GM21717 (cell line): ENCODE measurements at regions not wholly inside any gene's neighbourhood (a gene's known extent, or its start where the extent isn't known, plus 50 kb on each side); places are given as distances from the start of the nearest gene placed in this dataset.
A peak's percentile ranks its signal among the peaks of the same experiment; 100 is the strongest.
"Not testable (repeated sequence)": the region's sequence is repeated elsewhere in the genome, so short reads cannot be mapped to it uniquely, and the experiment has no call there.

Experiments used
- ATAC-seq: cut with Tn5 transposase; IDR thresholded peaks from one replicate; pipeline ENCODE4 v1.9.1; 2021; ENCODE audit warnings: mild to moderate bottlenecking, moderate library complexity; ENCODE audit not compliant: unreplicated experiment

GRCh38 chr3:192013110-192013509 is 552.1 kb downstream of the PYDC2 start:
- ATAC-seq = no peak

GRCh38 chr3:192022412-192022811 is 561.4 kb downstream of the PYDC2 start:
- ATAC-seq = no peak

DNA sequence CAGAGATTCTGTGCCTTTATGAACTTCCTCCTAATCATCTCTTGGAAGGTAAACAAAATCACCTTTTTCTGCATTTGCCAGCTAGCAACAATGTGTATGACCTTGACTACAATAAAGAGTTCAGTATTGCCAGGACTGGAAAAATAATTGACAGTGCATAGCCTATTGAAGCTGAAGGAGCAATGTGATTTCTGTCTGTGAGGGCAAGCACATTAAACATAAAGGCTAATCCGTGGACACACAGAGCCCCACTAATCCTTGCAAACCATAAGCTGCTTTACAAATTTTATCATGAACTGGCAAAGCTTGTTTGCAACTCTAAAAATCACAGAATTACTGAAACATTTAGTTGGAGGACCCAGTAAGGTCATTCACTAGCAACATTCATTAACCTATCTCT is 563.8 kb downstream of the PYDC2 start:
- no peak for ATAC-seq

GRCh38 chr3:192026661-192027060 is 565.7 kb downstream of the PYDC2 start:
- no peak for ATAC-seq

- no peak for ATAC-seq
Observed at GRCh38 chr3:192031941-192032340, 571.0 kb downstream of the PYDC2 start.

DNA sequence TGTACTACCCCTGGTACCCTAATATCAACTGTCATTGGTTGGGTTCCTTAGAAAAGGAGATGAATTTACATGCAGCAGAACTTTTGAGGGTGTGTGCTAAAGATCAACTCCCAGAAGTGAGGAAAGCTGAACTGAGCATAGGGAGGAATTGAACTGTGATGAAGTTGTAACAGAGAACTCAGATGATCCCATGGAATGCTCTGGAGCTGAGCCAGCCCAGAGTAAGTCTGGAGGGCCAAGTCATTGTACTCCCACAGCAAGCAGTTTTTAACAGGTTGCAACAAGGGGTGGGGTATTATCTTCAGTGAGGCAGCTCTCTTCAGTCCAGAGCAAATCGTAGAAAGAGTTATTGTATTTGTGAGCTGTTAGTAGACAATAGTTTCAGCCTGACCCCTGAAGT is 572.3 kb downstream of the PYDC2 start:
- no peak for ATAC-seq

DNA sequence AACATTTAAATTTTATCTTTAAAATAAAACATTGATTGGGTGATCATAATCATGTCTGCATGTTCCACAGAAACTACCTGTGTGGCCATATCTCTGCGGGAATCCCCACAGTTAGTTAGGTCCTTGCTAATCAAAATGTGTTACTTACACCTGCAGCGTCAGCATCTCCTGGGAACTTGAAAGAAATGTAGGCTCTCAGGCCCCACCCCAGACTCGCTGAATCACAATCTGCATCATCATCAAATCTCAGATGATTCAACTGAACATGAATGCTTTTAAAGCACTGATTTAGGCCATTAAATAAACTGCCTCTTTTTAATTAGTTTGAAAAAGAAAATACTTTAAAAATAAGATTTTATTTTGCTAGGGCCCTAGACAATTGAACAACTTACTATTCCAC is 577.8 kb downstream of the PYDC2 start:
- ATAC-seq = no peak

DNA sequence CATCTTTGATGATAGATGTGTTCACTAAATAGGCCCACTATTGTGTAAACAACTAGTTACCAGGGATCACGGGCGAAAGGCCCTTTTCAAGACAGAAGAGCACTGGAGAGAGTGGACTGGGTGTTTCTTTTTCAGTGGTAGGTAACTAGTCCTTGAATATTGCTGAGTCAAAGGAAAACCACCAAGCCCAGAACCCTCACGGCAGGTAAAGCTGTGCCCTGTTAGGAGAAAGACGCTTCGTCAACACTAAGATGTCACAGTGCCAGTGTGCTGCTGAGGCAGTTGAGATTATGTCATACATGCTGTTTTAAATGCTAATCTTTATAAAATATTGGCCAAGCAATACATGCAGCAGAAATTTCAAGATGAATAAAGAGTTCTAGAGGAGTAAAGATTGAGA is 578.6 kb downstream of the PYDC2 start:
- no peak for ATAC-seq

- ATAC-seq = no peak
Observed at GRCh38 chr3:192040282-192041043, 579.5 kb downstream of the PYDC2 start.

DNA sequence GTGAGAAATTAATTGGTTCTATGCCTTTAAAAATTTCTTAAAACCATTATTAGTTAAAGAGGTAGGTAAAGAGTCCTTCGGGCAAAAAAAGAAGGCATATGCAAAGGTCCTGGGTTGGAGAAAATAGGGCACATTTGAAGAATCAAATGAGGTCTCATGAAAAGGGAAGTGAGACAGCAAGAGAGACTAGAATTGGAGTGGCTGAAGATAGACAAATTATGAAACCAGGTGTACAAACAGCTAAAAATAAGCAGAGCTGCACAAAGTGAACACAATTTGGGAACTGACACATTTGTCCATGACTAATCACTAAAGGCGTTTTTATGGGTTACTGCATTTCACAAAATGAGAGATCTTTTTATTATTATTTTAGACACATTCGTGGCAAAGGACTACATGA is 581.2 kb downstream of the PYDC2 start:
- ATAC-seq = peak; percentile 99

- no peak for ATAC-seq
Observed at GRCh38 chr3:192054881-192055280, 593.9 kb downstream of the PYDC2 start.

DNA sequence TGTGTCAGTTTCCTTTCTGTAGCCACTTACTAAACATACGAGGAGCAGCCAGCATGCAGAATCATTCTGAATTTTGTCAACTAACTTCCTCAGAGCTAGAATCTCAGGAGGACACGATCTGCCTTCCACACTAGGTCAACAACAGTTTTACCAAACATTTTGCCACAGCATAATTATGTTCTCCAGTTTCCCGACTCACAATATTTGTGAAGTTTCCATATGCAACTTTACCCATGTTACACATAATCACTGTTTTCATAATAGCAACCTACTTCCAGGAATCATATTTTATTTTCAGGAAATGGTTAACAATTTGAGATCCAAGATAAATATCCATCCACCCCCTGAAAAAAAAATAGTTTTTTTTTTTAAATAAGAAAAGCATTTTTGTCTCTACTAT is 595.0 kb downstream of the PYDC2 start:
- ATAC-seq = no peak

- ATAC-seq = no peak
Observed at GRCh38 chr3:192057261-192057660, 596.3 kb downstream of the PYDC2 start.

- no peak for ATAC-seq
Observed at GRCh38 chr3:192060160-192060781, 599.3 kb downstream of the PYDC2 start.

DNA sequence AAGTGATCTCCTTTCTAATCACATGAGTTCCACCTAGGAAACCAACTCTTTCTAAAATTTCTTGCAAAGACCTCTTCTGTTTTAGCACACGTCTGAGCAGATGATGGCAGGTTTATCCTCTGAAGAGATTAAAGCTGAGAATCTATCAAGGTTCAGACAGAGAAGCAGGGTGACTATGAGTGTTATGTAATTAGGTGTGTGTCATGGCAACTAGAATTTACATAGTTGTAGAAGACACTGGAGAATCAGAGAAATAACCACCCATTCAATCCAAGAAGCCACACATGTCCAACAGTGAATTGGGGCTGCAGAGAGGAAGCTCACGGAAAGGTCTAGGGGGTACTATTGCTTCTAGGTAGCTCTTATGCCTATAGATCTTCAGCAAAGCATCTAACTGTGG is 600.5 kb downstream of the PYDC2 start:
- ATAC-seq = no peak

- no peak for ATAC-seq
Observed at GRCh38 chr3:192062186-192062585, 601.2 kb downstream of the PYDC2 start.

DNA sequence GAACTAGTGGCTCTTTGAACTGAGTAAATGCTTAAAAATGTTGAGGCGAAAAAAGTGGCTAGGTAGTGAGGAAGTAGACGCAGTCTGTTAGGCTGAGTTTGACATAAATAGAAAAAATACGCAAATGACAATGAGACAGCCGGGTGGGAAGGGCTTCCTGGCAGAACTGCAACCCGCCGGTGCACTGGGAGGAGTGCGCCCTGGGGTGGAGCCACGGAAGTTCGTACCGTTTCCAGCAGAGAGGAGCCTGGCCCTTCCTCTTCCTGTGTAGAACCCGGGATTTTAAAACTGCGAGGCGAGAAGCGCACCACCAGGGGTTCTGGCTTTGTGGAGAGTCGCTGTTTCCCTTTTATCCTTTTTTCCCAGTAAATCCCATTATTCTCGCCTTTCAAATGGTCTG is 602.6 kb downstream of the PYDC2 start:
- ATAC-seq = peak; percentile 84

GRCh38 chr3:192064959-192065358 is 604.0 kb downstream of the PYDC2 start:
- ATAC-seq = no peak

DNA sequence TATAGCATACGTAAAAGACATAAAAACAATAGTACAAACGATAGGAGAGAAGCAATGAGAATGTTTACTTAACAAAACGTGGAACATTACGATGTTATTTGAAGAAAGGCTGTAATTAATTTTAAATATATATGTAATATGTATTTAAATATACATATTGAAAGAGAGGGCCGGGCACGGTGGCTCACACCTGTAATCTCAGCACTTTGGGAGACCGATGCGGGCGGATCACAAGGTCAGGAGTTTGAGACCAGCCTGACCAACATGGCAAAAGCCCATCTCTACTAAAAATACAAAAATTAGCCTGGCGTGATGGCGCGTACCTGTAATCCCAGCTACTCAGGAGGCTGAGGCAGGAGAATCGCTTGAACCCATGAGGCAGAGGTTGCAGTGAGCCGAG is 605.3 kb downstream of the PYDC2 start:
- ATAC-seq = not testable (repeated sequence)

DNA sequence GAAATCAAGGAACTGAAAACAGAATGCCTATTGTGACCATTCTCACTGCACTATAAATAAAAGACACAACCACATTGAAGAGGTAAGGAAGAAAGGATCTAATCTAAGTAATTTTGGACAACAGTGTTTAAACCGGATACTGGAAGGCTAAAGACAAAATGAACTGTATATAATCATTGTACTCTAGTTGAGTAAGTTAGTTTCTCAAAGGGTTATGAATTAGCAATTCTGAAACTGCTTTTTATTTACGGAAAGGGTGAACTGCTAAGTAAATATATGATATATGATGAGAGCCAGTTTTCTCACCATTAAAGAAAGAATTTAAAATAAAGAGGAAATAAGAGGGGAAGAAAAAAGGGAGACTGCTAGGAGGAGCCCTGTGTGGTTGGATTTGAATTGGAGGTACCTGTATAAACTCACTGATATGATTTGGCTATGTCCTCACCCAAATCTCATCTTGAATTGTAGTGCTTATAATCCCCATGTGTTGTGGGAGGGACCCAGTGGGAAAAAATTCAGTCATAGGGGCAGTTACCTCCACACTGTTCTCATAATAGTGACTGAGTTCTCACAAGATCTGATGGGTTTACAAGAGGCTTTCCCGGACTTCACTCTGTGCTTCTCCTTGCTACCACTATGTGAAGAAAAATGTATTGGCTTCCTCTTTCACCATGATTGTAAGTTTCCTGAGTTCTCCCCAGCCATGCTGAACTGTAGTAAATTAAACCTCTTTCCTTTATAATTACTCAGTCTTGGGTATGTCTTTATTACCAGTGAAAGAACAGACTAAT is 607.7 kb downstream of the PYDC2 start:
- peak; percentile 84 for ATAC-seq

DNA sequence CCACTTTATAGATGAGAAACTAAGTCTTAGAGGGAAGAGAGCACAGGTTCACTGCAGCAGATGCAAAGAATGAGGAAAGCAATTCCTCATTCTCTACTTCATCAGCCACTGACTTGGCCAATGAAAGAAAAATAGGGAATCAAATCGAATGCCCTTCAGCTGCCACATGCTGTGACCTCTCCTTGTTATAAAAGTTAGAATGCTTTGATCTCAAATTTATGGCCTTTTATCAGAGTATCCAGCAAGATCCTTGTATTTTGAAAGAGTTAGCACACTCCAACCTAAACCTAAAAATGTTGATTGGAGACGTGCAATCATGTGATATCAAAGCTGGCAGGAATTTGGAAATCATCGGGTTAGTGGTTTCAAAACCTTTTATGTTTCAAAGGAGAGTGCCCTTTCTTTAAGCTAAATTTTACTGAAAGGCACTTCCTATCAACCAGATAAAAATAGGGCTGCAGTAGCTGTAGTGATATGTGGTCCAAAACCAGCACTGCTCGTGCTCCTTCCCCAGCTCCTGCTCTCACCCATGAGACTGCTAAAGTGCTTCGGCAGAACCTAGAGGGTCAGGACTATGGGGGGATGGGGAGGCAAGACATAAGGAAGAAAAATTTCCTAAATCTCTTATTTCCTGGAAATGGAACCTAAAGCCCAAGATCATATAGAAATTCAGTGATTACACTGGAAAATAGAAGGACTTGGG is 617.0 kb downstream of the PYDC2 start:
- ATAC-seq = no peak
